Mammary epithelial cell (primary cell): ENCODE measurements at regions not wholly inside any gene's neighbourhood (a gene's known extent, or its start where the extent isn't known, plus 50 kb on each side); places are given as distances from the start of the nearest gene placed in this dataset.

Source experiments
- EZH2 ChIP-seq: IDR thresholded peaks from 2 replicates; pipeline ENCODE4 v1.6.1; 2012; ENCODE audit warnings: low read length, inconsistent platforms, borderline replicate concordance
- TF ChIP-seq, protein P1 (sequence below), 2 donors: IDR thresholded peaks in 1 of 2; conservative IDR thresholded peaks in 1 of 2; 2 replicates each; pipeline ENCODE4 v1.5.1; 2011 to 2012; ENCODE audit warnings: inconsistent platforms in 2 of 2, low read length in 2 of 2, mild to moderate bottlenecking in 2 of 2, control low read depth in 1 of 2, low read depth in 1 of 2; ENCODE audit not compliant: insufficient read depth in 1 of 2; ENCODE audit errors: extremely low read depth in 1 of 2

DNA sequence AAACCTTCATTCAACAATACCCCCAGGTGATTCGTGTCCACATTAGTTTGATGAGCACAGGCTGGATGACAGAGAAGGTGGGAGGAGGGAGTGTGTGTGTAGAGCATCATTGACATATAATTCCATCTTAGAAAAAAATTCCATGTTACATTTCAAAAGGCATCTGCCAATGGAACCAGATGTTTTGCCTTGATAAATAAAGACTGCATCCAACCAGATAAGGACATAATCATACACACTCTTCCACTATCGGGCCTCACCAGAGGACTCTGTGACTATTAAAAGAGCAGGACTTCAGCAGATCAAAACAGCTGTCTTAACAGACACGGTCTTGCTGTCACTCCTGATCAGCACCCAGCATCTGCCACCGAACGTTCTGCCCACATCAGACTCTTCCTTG lies 96.4 kb upstream of the SPIN1 start:
- TF ChIP-seq, protein P1, sequence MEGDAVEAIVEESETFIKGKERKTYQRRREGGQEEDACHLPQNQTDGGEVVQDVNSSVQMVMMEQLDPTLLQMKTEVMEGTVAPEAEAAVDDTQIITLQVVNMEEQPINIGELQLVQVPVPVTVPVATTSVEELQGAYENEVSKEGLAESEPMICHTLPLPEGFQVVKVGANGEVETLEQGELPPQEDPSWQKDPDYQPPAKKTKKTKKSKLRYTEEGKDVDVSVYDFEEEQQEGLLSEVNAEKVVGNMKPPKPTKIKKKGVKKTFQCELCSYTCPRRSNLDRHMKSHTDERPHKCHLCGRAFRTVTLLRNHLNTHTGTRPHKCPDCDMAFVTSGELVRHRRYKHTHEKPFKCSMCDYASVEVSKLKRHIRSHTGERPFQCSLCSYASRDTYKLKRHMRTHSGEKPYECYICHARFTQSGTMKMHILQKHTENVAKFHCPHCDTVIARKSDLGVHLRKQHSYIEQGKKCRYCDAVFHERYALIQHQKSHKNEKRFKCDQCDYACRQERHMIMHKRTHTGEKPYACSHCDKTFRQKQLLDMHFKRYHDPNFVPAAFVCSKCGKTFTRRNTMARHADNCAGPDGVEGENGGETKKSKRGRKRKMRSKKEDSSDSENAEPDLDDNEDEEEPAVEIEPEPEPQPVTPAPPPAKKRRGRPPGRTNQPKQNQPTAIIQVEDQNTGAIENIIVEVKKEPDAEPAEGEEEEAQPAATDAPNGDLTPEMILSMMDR (conservative IDR thresholded peaks at IDR 0.05 in 1 of 2, IDR thresholded peaks at IDR 0.05 in 1 of 2; ENCODE audit: extremely low read depth in 1 of 2, insufficient read depth in 1 of 2, low read depth in 1 of 2, low read length in 2 of 2) = no peak
- TF ChIP-seq EZH2 = no peak
